GM23338 (cell line): ENCODE measurements at regions not wholly inside any gene's neighbourhood (a gene's known extent, or its start where the extent isn't known, plus 50 kb on each side); places are given as distances from the start of the nearest gene placed in this dataset.

ENCODE experiments used
- ATAC-seq: fragments of 200-7000 bp; cut with Tn5 transposase; 3 replicates; pipeline ENCODE4 v1.9.1; 2020
- DNase-seq: peaks from one replicate; pipeline ENCODE4 v3.0.0-alpha.2; 2015; ENCODE audit warnings: low spot score
- H2AFZ ChIP-seq: fragments of 200-600 bp; sonication (generic); 2 replicates; pipeline ENCODE4 v1.8.0; 2016; ENCODE audit warnings: antibody characterized with exemption, mild to moderate bottlenecking, moderate library complexity
- H3F3A ChIP-seq: fragments of 200-600 bp; sonication (generic); replicated peaks from 2 replicates; pipeline ENCODE4 v1.8.0; 2017; ENCODE audit warnings: antibody characterized with exemption, mixed run types, low read depth
- H3K27ac ChIP-seq: fragments of 200-600 bp; sonication (generic); 2 replicates; pipeline ENCODE4 v1.6.1; 2016; ENCODE audit warnings: low read depth
- H3K27me3 ChIP-seq: fragments of 200-600 bp; sonication (generic); 2 replicates; pipeline ENCODE4 v1.8.0; 2016; ENCODE audit warnings: mild to moderate bottlenecking, mixed run types, moderate library complexity; ENCODE audit not compliant: insufficient read depth
- H3K36me3 ChIP-seq: fragments of 200-600 bp; sonication (generic); 2 replicates; pipeline ENCODE4 v1.8.0; 2016; ENCODE audit warnings: mild to moderate bottlenecking; ENCODE audit not compliant: insufficient read depth
- H3K4me1 ChIP-seq: fragments of 200-600 bp; sonication (generic); 2 replicates; pipeline ENCODE4 v1.8.0; 2016; ENCODE audit warnings: mild to moderate bottlenecking, moderate library complexity; ENCODE audit not compliant: insufficient read depth
- H3K4me2 ChIP-seq: fragments of 200-600 bp; sonication (generic); 2 replicates; pipeline ENCODE4 v1.7.1; 2017; ENCODE audit warnings: mixed run types
- H3K4me3 ChIP-seq: fragments of 200-600 bp; sonication (generic); 2 replicates; pipeline ENCODE4 v1.6.1; 2016; ENCODE audit warnings: mixed run types
- H3K79me2 ChIP-seq: fragments of 200-600 bp; sonication (generic); replicated peaks from 2 replicates; pipeline ENCODE4 v1.8.0; 2017; ENCODE audit warnings: mild to moderate bottlenecking; ENCODE audit not compliant: insufficient read depth
- H3K9me2 ChIP-seq: fragments of 200-600 bp; sonication (generic); 2 replicates; pipeline ENCODE4 v1.8.0; 2017; ENCODE audit not compliant: insufficient read depth
- H4K20me1 ChIP-seq: fragments of 200-600 bp; sonication (generic); replicated peaks from 2 replicates; pipeline ENCODE4 v1.8.0; 2017; ENCODE audit warnings: mild to moderate bottlenecking; ENCODE audit not compliant: insufficient read depth
- H3K27ac Mint-ChIP-seq: 2 replicates; pipeline ENCODE4 v1.8.0; 2020; ENCODE audit warnings: inconsistent platforms, mild to moderate bottlenecking, moderate library complexity, mixed read lengths
- H3K27me3 Mint-ChIP-seq: 3 replicates; pipeline ENCODE4 v1.8.0; 2022; ENCODE audit warnings: low read depth, mild to moderate bottlenecking, moderate library complexity, mixed read lengths, inconsistent platforms; ENCODE audit not compliant: insufficient read depth, poor library complexity
- H3K36me3 Mint-ChIP-seq: 3 replicates; pipeline ENCODE4 v1.8.0; 2021; ENCODE audit warnings: low read depth, mild to moderate bottlenecking, inconsistent platforms, moderate library complexity, mixed read lengths
- H3K4me1 Mint-ChIP-seq: 3 replicates; pipeline ENCODE4 v1.8.0; 2020; ENCODE audit warnings: mild to moderate bottlenecking, inconsistent platforms, mixed read lengths
- H3K4me3 Mint-ChIP-seq: 3 replicates; pipeline ENCODE4 v1.8.0; 2021; ENCODE audit warnings: moderate library complexity, mild to moderate bottlenecking, inconsistent platforms, mixed read lengths
- H3K9me3 Mint-ChIP-seq: 3 replicates; pipeline ENCODE4 v1.8.0; 2020; ENCODE audit warnings: moderate library complexity, mild to moderate bottlenecking, inconsistent platforms, mixed read lengths
- EZH2 ChIP-seq: fragments of 200-600 bp; sonication (generic); IDR thresholded peaks from one replicate; pipeline ENCODE4 v1.8.0; 2017; ENCODE audit warnings: antibody characterized with exemption, mild to moderate bottlenecking, low read depth; ENCODE audit not compliant: unreplicated experiment
- EZH2phosphoT487 ChIP-seq: fragments of 200-600 bp; sonication (generic); IDR thresholded peaks from one replicate; pipeline ENCODE4 v1.8.1; 2018; ENCODE audit warnings: antibody characterized with exemption; ENCODE audit not compliant: unreplicated experiment
- JUNB ChIP-seq: IDR thresholded peaks from one replicate; pipeline ENCODE4 v1.6.1; 2016; ENCODE audit warnings: antibody characterized with exemption; ENCODE audit not compliant: unreplicated experiment
- NANOG ChIP-seq: IDR thresholded peaks from 2 replicates; pipeline ENCODE4 v1.6.1; 2016; ENCODE audit warnings: antibody characterized with exemption, borderline replicate concordance
- REST ChIP-seq: IDR thresholded peaks from one replicate; pipeline ENCODE4 v1.6.1; 2018; ENCODE audit warnings: antibody characterized with exemption; ENCODE audit not compliant: unreplicated experiment
- STAT1 ChIP-seq: IDR thresholded peaks from one replicate; pipeline ENCODE4 v1.6.1; 2016; ENCODE audit warnings: antibody characterized with exemption; ENCODE audit not compliant: unreplicated experiment
- ZNF114 ChIP-seq: fragments of 250-450 bp; sonication (Bioruptor Pico); IDR thresholded peaks from 2 replicates; pipeline ENCODE4 v1.5.0; 2020; ENCODE audit warnings: mild to moderate bottlenecking, moderate library complexity
- ZNF331 ChIP-seq: fragments of 250-450 bp; sonication (Bioruptor Pico); IDR thresholded peaks from 2 replicates; pipeline ENCODE4 v1.5.0; 2020; ENCODE audit warnings: low read depth, mild to moderate bottlenecking, moderate library complexity
- TF ChIP-seq, protein P1 (sequence below): IDR thresholded peaks from 2 replicates; pipeline ENCODE4 v1.6.1; 2016; ENCODE audit warnings: antibody characterized with exemption
- TF ChIP-seq, protein P2 (sequence below), 2 experiments: fragments of 200-600 bp in 1 of 2; sonication (generic) in 1 of 2; conservative IDR thresholded peaks; 2 replicates each; pipeline versions ENCODE4 v1.5.1 to v1.6.1; 2016 to 2017; ENCODE audit warnings: antibody characterized with exemption in 2 of 2, low read depth in 2 of 2, mild to moderate bottlenecking in 2 of 2, moderate library complexity in 1 of 2

GRCh38 chr20:19110285-19110684 is 102.2 kb upstream of the SLC24A3 start:
- Histone ChIP-seq H3K4me3 (no peak overlapping the region), H3K27me3 (no peaks in the 10 kb centered on the region), H3F3A (no peaks in the 10 kb centered on the region), H3K9me2 (no peaks in the 10 kb centered on the region; the same call in 1 of the 2 replicates), H4K20me1 (no peaks in the 10 kb centered on the region), H3K27ac (no peak overlapping the region), H3K4me2 (no peak overlapping the region), H2AFZ (no peak overlapping the region), H3K79me2 (no peaks in the 10 kb centered on the region), H3K4me1 (no peaks in the 10 kb centered on the region), H3K36me3 (no peaks in the 10 kb centered on the region)
- Mint-ChIP-seq H3K4me1 (no peaks in the 10 kb centered on the region), H3K36me3 (peaks cover 16% of the 10 kb centered on the region), H3K27me3 (peaks cover 3% of the 10 kb centered on the region), H3K27ac (no peak overlapping the region), H3K4me3 (no peak overlapping the region), H3K9me3 (peaks cover 24% of the 10 kb centered on the region)
- DNase-seq (no peak), ATAC-seq (no peak)
- TF ChIP-seq, protein P1, sequence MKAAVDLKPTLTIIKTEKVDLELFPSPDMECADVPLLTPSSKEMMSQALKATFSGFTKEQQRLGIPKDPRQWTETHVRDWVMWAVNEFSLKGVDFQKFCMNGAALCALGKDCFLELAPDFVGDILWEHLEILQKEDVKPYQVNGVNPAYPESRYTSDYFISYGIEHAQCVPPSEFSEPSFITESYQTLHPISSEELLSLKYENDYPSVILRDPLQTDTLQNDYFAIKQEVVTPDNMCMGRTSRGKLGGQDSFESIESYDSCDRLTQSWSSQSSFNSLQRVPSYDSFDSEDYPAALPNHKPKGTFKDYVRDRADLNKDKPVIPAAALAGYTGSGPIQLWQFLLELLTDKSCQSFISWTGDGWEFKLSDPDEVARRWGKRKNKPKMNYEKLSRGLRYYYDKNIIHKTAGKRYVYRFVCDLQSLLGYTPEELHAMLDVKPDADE: no peak
- no peak for TF ChIP-seq STAT1
- no peak for TF ChIP-seq ZNF331 (CRISPR knock-in tag)
- no peak for TF ChIP-seq EZH2phosphoT487
- TF ChIP-seq EZH2: no peak
- TF ChIP-seq NANOG: no peak
- TF ChIP-seq ZNF114: no peak
- no peak for TF ChIP-seq REST

DNA sequence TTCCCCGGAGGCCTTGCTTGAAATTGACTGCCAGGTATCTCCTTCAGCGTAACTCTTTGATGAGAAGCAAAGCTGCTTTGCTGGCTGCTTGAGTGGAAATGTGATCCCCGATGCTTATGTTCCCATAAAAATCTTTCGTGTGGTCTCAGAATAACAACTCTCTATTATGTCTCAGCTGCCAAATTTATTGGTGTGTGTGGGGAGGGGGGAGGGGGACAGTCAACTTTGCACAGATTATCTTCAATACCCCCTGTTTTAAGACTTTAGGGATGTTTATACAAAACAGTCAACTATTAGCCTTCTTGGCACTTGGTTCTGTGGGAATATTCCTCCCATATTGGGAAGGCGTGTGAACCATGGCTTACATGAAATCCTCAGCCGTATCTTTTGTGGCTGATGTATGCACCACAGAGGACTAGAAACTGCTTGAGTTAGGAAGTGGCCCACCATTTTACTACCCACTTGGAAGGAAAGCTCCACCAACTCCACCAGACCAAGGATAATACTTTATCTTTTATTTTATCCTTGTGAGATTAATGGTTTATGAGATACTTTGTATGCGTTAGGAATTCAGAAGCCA is 101.5 kb upstream of the SLC24A3 start:
- H3K27ac ChIP-seq: no peak overlapping the region
- H3K4me2 ChIP-seq: no peak overlapping the region
- TF ChIP-seq REST (no peak), ZNF331 (CRISPR knock-in tag) (no peak), EZH2 (no peak), NANOG (no peak), STAT1 (no peak), EZH2phosphoT487 (no peak), JUNB (no peak)
- TF ChIP-seq, protein P2, sequence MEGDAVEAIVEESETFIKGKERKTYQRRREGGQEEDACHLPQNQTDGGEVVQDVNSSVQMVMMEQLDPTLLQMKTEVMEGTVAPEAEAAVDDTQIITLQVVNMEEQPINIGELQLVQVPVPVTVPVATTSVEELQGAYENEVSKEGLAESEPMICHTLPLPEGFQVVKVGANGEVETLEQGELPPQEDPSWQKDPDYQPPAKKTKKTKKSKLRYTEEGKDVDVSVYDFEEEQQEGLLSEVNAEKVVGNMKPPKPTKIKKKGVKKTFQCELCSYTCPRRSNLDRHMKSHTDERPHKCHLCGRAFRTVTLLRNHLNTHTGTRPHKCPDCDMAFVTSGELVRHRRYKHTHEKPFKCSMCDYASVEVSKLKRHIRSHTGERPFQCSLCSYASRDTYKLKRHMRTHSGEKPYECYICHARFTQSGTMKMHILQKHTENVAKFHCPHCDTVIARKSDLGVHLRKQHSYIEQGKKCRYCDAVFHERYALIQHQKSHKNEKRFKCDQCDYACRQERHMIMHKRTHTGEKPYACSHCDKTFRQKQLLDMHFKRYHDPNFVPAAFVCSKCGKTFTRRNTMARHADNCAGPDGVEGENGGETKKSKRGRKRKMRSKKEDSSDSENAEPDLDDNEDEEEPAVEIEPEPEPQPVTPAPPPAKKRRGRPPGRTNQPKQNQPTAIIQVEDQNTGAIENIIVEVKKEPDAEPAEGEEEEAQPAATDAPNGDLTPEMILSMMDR (conservative IDR thresholded peaks at IDR 0.05; ENCODE audit: low read depth in 2 of 2): no peak
- no peaks in the 10 kb centered on the region for H3K27me3 ChIP-seq
- H3K4me1 Mint-ChIP-seq: no peaks in the 10 kb centered on the region
- H3K4me1 ChIP-seq: no peaks in the 10 kb centered on the region
- no peak overlapping the region for H3K27ac Mint-ChIP-seq
- ATAC-seq (no peak), DNase-seq (no peak)
- H3K36me3 Mint-ChIP-seq: peaks cover 16% of the 10 kb centered on the region
- H3K4me3 ChIP-seq: no peak overlapping the region
- H4K20me1 ChIP-seq: no peaks in the 10 kb centered on the region
- no peaks in the 10 kb centered on the region for H3F3A ChIP-seq
- no peaks in the 10 kb centered on the region; the same call in 1 of the 2 replicates for H3K9me2 ChIP-seq
- no peak overlapping the region for H2AFZ ChIP-seq
- no peaks in the 10 kb centered on the region for H3K36me3 ChIP-seq
- H3K27me3 Mint-ChIP-seq: peaks cover 3% of the 10 kb centered on the region
- peaks cover 24% of the 10 kb centered on the region for H3K9me3 Mint-ChIP-seq
- no peak overlapping the region for H3K4me3 Mint-ChIP-seq
- no peaks in the 10 kb centered on the region for H3K79me2 ChIP-seq
